H9 (cell line): ENCODE measurements at regions not wholly inside any gene's neighbourhood (a gene's known extent, or its start where the extent isn't known, plus 50 kb on each side); places are given as distances from the start of the nearest gene placed in this dataset.

Experiments
- DNase-seq: peaks from one replicate; pipeline ENCODE4 v3.0.0-alpha.2; 2017
- H2AFZ ChIP-seq: one replicate; pipeline ENCODE4 v1.6.1; 2013; ENCODE audit warnings: mild to moderate bottlenecking, low read length, control low read depth, moderate library complexity
- H2AK5ac ChIP-seq: 2 replicates; pipeline ENCODE4 v1.6.1; 2013; ENCODE audit warnings: low read length, control low read depth, mixed read lengths; ENCODE audit not compliant: insufficient read length
- H2BK120ac ChIP-seq: one replicate; pipeline ENCODE4 v1.6.1; 2013; ENCODE audit warnings: low read depth, mild to moderate bottlenecking, low read length, control low read depth, inconsistent platforms; ENCODE audit not compliant: poor library complexity, severe bottlenecking
- H2BK12ac ChIP-seq: 2 replicates; pipeline ENCODE4 v1.6.1; 2013; ENCODE audit warnings: low read length, control low read depth, mixed read lengths, low read depth; ENCODE audit not compliant: insufficient read length
- H2BK15ac ChIP-seq: 2 replicates; pipeline ENCODE4 v1.6.1; 2013; ENCODE audit warnings: low read depth, low read length, control low read depth
- H2BK20ac ChIP-seq: one replicate; pipeline ENCODE4 v1.6.1; 2013; ENCODE audit warnings: low read depth, mild to moderate bottlenecking, low read length, control low read depth, inconsistent platforms; ENCODE audit not compliant: poor library complexity, severe bottlenecking
- H2BK5ac ChIP-seq: 2 replicates; pipeline ENCODE4 v1.6.1; 2013; ENCODE audit warnings: low read length, control low read depth, mixed read lengths; ENCODE audit not compliant: insufficient read length
- H3K14ac ChIP-seq: 2 replicates; pipeline ENCODE4 v1.6.1; 2013; ENCODE audit warnings: low read length, control low read depth; ENCODE audit not compliant: insufficient read depth
- H3K18ac ChIP-seq: 2 replicates; pipeline ENCODE4 v1.6.1; 2013; ENCODE audit warnings: low read depth, mild to moderate bottlenecking, mixed read lengths, low read length, control low read depth; ENCODE audit not compliant: insufficient read length
- H3K23ac ChIP-seq: 2 replicates; pipeline ENCODE4 v1.6.1; 2013; ENCODE audit warnings: low read length, control low read depth, mixed read lengths, low read depth; ENCODE audit not compliant: insufficient read length
- H3K23me2 ChIP-seq: 2 replicates; pipeline ENCODE4 v1.6.1; 2013; ENCODE audit warnings: low read depth, mild to moderate bottlenecking, mixed read lengths, low read length, control low read depth; ENCODE audit not compliant: insufficient read length, poor library complexity, severe bottlenecking
- H3K27ac ChIP-seq: 2 replicates; pipeline ENCODE4 v1.5.1; 2013; ENCODE audit warnings: low read length, control low read depth, mixed read lengths, low read depth; ENCODE audit not compliant: insufficient read length
- H3K27me3 ChIP-seq: 2 replicates; pipeline ENCODE4 v1.6.1; 2013; ENCODE audit warnings: low read length, control low read depth, inconsistent platforms; ENCODE audit not compliant: insufficient read depth
- H3K4ac ChIP-seq: 2 replicates; pipeline ENCODE4 v1.6.1; 2013; ENCODE audit warnings: low read depth, mild to moderate bottlenecking, control low read depth, inconsistent platforms, low read length, moderate library complexity
- H3K4me1 ChIP-seq: 2 replicates; pipeline ENCODE4 v1.6.1; 2013; ENCODE audit warnings: low read length, control low read depth, inconsistent platforms; ENCODE audit not compliant: insufficient read depth
- H3K4me2 ChIP-seq: 2 replicates; pipeline ENCODE4 v1.6.1; 2013; ENCODE audit warnings: low read length, control low read depth, mixed read lengths; ENCODE audit not compliant: insufficient read length, insufficient read depth
- H3K56ac ChIP-seq: 2 replicates; pipeline ENCODE4 v1.6.1; 2013; ENCODE audit warnings: low read depth, mild to moderate bottlenecking, mixed read lengths, low read length, control low read depth; ENCODE audit not compliant: insufficient read length
- H3K79me1 ChIP-seq: 2 replicates; pipeline ENCODE4 v1.6.1; 2013; ENCODE audit warnings: low read depth, mild to moderate bottlenecking, moderate library complexity, low read length, control low read depth, inconsistent platforms; ENCODE audit not compliant: insufficient read depth, poor library complexity, severe bottlenecking
- H3K79me2 ChIP-seq: 2 replicates; pipeline ENCODE4 v1.6.1; 2013; ENCODE audit warnings: low read length, control low read depth, inconsistent platforms; ENCODE audit not compliant: insufficient read depth
- H3K9ac ChIP-seq: 2 replicates; pipeline ENCODE4 v1.6.1; 2013; ENCODE audit warnings: low read length, control low read depth, mixed read lengths; ENCODE audit not compliant: insufficient read length; ENCODE audit errors: extremely low read depth
- H3K9me3 ChIP-seq: one replicate; pipeline ENCODE4 v1.6.1; 2013; ENCODE audit warnings: low read depth, low read length, inconsistent platforms; ENCODE audit not compliant: control insufficient read depth
- H3T11ph ChIP-seq: one replicate; pipeline ENCODE4 v1.6.1; 2013; ENCODE audit warnings: mild to moderate bottlenecking, low read length, control low read depth, inconsistent platforms
- H4K20me1 ChIP-seq: one replicate; pipeline ENCODE4 v1.6.1; 2013; ENCODE audit not compliant: control insufficient read depth, insufficient read length, insufficient read depth
- H4K5ac ChIP-seq: 2 replicates; pipeline ENCODE4 v1.6.1; 2013; ENCODE audit warnings: low read depth, mild to moderate bottlenecking, mixed read lengths, low read length, control low read depth; ENCODE audit not compliant: insufficient read length
- H4K8ac ChIP-seq: replicated peaks from 2 replicates; pipeline ENCODE4 v1.6.1; 2013; ENCODE audit warnings: low read length, control low read depth, mixed read lengths, low read depth; ENCODE audit not compliant: insufficient read length
- H4K91ac ChIP-seq: 2 replicates; pipeline ENCODE4 v1.6.1; 2013; ENCODE audit warnings: low read depth, mild to moderate bottlenecking, moderate library complexity, mixed read lengths, low read length, control low read depth; ENCODE audit not compliant: insufficient read length
- H3K27ac Mint-ChIP-seq, 3 experiments: 2 replicates in 2 of 3; 3 replicates in 1 of 3; pipeline ENCODE4 v1.8.0; 2020 to 2021; ENCODE audit warnings: mixed read lengths in 3 of 3, mild to moderate bottlenecking in 1 of 3, moderate library complexity in 1 of 3
- H3K27me3 Mint-ChIP-seq: 2 replicates; pipeline ENCODE4 v1.8.0; 2021; ENCODE audit warnings: low read depth, mild to moderate bottlenecking, moderate library complexity, mixed read lengths
- H3K36me3 Mint-ChIP-seq, 3 experiments: 2 replicates in 2 of 3; 3 replicates in 1 of 3; pipeline ENCODE4 v1.8.0; 2020 to 2021; ENCODE audit warnings: low read depth in 3 of 3, mixed read lengths in 3 of 3; ENCODE audit not compliant: insufficient read depth in 1 of 3
- H3K4me1 Mint-ChIP-seq, 2 experiments: 2 replicates each; pipeline ENCODE4 v1.8.0; 2020; ENCODE audit warnings: mixed read lengths in 2 of 2
- H3K4me3 Mint-ChIP-seq, 2 experiments: 2 replicates in 1 of 2; 3 replicates in 1 of 2; pipeline ENCODE4 v1.8.0; 2020 to 2021; ENCODE audit warnings: mild to moderate bottlenecking in 2 of 2, mixed read lengths in 2 of 2, moderate library complexity in 1 of 2
- H3K9me3 Mint-ChIP-seq, 2 experiments: 2 replicates in 1 of 2; 3 replicates in 1 of 2; pipeline ENCODE4 v1.8.0; 2020; ENCODE audit warnings: mild to moderate bottlenecking in 2 of 2, mixed read lengths in 2 of 2, moderate library complexity in 1 of 2
- CTCF ChIP-seq: fragments of 200-600 bp; sonication (generic); conservative IDR thresholded peaks from 3 replicates; pipeline ENCODE4 v1.8.0; 2021; ENCODE audit warnings: antibody characterized with exemption, mild to moderate bottlenecking
- WGBS: extraction: QIAGEN DNeasy Blood & Tissue Kit; methylation state at CpG from one replicate; pipeline ENCODE4 v1.1.7; 2013; ENCODE audit warnings: missing lambda C conversion rate, low lambda C conversion rate, mixed read lengths; ENCODE audit not compliant: insufficient read length; ENCODE audit errors: extremely low coverage; 5-methylcytosine and 5-hydroxymethylcytosine counted together

- no peak overlapping the region for H2BK15ac ChIP-seq
- H3K79me2 ChIP-seq: no peaks in the 10 kb centered on the region
- no peaks in the 10 kb centered on the region for H3K9me3 Mint-ChIP-seq
- H2BK20ac ChIP-seq: no peak overlapping the region
- no peak overlapping the region for H2AK5ac ChIP-seq
- H3K9me3 ChIP-seq: no peaks in the 10 kb centered on the region
- H2AFZ ChIP-seq: no peak overlapping the region
- H3K36me3 Mint-ChIP-seq: no peaks in the 10 kb centered on the region; a peak in 1 of 7 replicates
- no peak overlapping the region for H3K56ac ChIP-seq
- no peak overlapping the region for H2BK12ac ChIP-seq
- no peak overlapping the region for H3K9ac ChIP-seq
- H2BK5ac ChIP-seq: no peak overlapping the region
- H3K4me3 Mint-ChIP-seq: no peak overlapping the region
- H3K4me2 ChIP-seq: no peak overlapping the region
- WGBS: no CpG with 5 or more reads among the region's 1 CpG
- H3T11ph ChIP-seq: no peak overlapping the region
- no peaks in the 10 kb centered on the region for H3K27me3 Mint-ChIP-seq
- H2BK120ac ChIP-seq: no peak overlapping the region
- no peaks in the 10 kb centered on the region for H3K23me2 ChIP-seq
- no peaks in the 10 kb centered on the region for H3K79me1 ChIP-seq
- TF ChIP-seq CTCF: no peak
- peaks cover 15 to 16% of the 10 kb centered on the region in 2 experiments for H3K4me1 Mint-ChIP-seq
- H3K23ac ChIP-seq: no peak overlapping the region
- H4K20me1 ChIP-seq: no peaks in the 10 kb centered on the region
- no peaks in the 10 kb centered on the region for H3K27me3 ChIP-seq
- DNase-seq: no peak
- H4K8ac ChIP-seq: no peak overlapping the region
- no peak overlapping the region for H4K5ac ChIP-seq
- H3K18ac ChIP-seq: no peak overlapping the region
- H3K4me1 ChIP-seq: peaks cover 3% of the 10 kb centered on the region; the same call in 1 of the 2 replicates
- no peak overlapping the region for H3K27ac ChIP-seq
- no peak overlapping the region for H4K91ac ChIP-seq
- no peak overlapping the region for H3K4ac ChIP-seq
- H3K14ac ChIP-seq: no peak overlapping the region
- H3K27ac Mint-ChIP-seq: no peak overlapping the region
These were observed 189.7 kb upstream of the DPP10 start for GRCh38 chr2:114252713-114253112.
